ENCODE measurements at regions not wholly inside any gene's neighbourhood (a gene's known extent, or its start where the extent isn't known, plus 50 kb on each side); places are given as distances from the start of the nearest gene placed in this dataset.

GRCh38 chr21:39025198-39025597, 158.1 kb downstream of the PSMG1 start:
- no peak for DNase-seq (ENCODE audit: low spot score in 2 of 2)

GRCh38 chr21:39024538-39024937, 158.7 kb downstream of the PSMG1 start:
- peaks cover 14 to 15% of the 10 kb centered on the region in 2 donors for H3K9me3 Mint-ChIP-seq
- no peak for ATAC-seq
- H3K27ac Mint-ChIP-seq: no peak overlapping the region
- DNase-seq (ENCODE audit: low spot score in 2 of 2): no peak
- peaks cover 0 to 12% of the 10 kb centered on the region in 2 donors for H3K36me3 Mint-ChIP-seq

More at GRCh38 chr21:39025198-39025597, 158.1 kb downstream of the PSMG1 start:
- Mint-ChIP-seq H3K9me3 (peaks cover 14 to 15% of the 10 kb centered on the region in 2 donors), H3K27ac (no peak overlapping the region), H3K36me3 (peaks cover 0 to 12% of the 10 kb centered on the region in 2 donors)
- no peak for ATAC-seq

GRCh38 chr21:39022863-39023693, 160.2 kb downstream of the PSMG1 start:
- DNase-seq (ENCODE audit: low spot score in 2 of 2) (no peak), ATAC-seq (no peak)
- peaks cover 14 to 15% of the 10 kb centered on the region in 2 donors for H3K9me3 Mint-ChIP-seq
- no peak overlapping the region for H3K27ac Mint-ChIP-seq
- H3K36me3 Mint-ChIP-seq: peaks cover 0 to 12% of the 10 kb centered on the region in 2 donors

- peaks cover 0 to 9% of the 10 kb centered on the region in 2 donors for H3K36me3 Mint-ChIP-seq
- DNase-seq (ENCODE audit: low spot score in 2 of 2) (no peak), ATAC-seq (no peak)
- peak overlapping the region in 1 of 2 donors; percentile 60 for H3K27ac Mint-ChIP-seq
- H3K9me3 Mint-ChIP-seq: peaks cover 9 to 15% of the 10 kb centered on the region in 2 donors
Measured at GRCh38 chr21:39022466-39022862, 160.8 kb downstream of the PSMG1 start.

GRCh38 chr21:39022035-39022434, 161.2 kb downstream of the PSMG1 start:
- H3K9me3 Mint-ChIP-seq: peaks cover 9 to 15% of the 10 kb centered on the region in 2 donors
- ATAC-seq (no peak), DNase-seq (ENCODE audit: low spot score in 2 of 2) (no peak)
- H3K27ac Mint-ChIP-seq: no peak overlapping the region
- peaks cover 0 to 7% of the 10 kb centered on the region in 2 donors for H3K36me3 Mint-ChIP-seq

- no peak for ATAC-seq
Measured at GRCh38 chr21:39021478-39021832, 161.8 kb downstream of the PSMG1 start.

GRCh38 chr21:39020751-39021477, 162.3 kb downstream of the PSMG1 start:
- Mint-ChIP-seq H3K9me3 (peaks cover 6 to 11% of the 10 kb centered on the region in 2 donors), H3K27ac (no peak overlapping the region), H3K36me3 (peaks cover 0 to 3% of the 10 kb centered on the region in 2 donors)
- ATAC-seq (no peak), DNase-seq (ENCODE audit: low spot score in 2 of 2) (no peak)

More at GRCh38 chr21:39021478-39021832, 161.8 kb downstream of the PSMG1 start:
- H3K36me3 Mint-ChIP-seq: peaks cover 0 to 7% of the 10 kb centered on the region in 2 donors
- DNase-seq (ENCODE audit: low spot score in 2 of 2): no peak
- peaks cover 9 to 15% of the 10 kb centered on the region in 2 donors for H3K9me3 Mint-ChIP-seq
- H3K27ac Mint-ChIP-seq: no peak overlapping the region

GRCh38 chr21:39018730-39019129, 164.5 kb downstream of the PSMG1 start:
- peaks cover 0 to under 1% of the 10 kb centered on the region in 2 donors for H3K9me3 Mint-ChIP-seq
- DNase-seq (ENCODE audit: low spot score in 2 of 2) (no peak), ATAC-seq (no peak)
- H3K27ac Mint-ChIP-seq: no peak overlapping the region
- no peaks in the 10 kb centered on the region for H3K36me3 Mint-ChIP-seq

- H3K9me3 Mint-ChIP-seq: no peaks in the 10 kb centered on the region
- ATAC-seq: no peak
- H3K36me3 Mint-ChIP-seq: no peaks in the 10 kb centered on the region
- no peak for DNase-seq (ENCODE audit: low spot score in 2 of 2)
- H3K27ac Mint-ChIP-seq: no peak overlapping the region
Measured at GRCh38 chr21:39016740-39017315, 166.4 kb downstream of the PSMG1 start.

- DNase-seq (ENCODE audit: low spot score in 2 of 2) (no peak), ATAC-seq (no peak)
- H3K9me3 Mint-ChIP-seq: no peaks in the 10 kb centered on the region
- H3K27ac Mint-ChIP-seq: no peak overlapping the region
- H3K36me3 Mint-ChIP-seq: no peaks in the 10 kb centered on the region
Measured at GRCh38 chr21:39014747-39015146, 168.5 kb downstream of the PSMG1 start.

GRCh38 chr21:39012326-39013230, 170.7 kb downstream of the PSMG1 start:
- Mint-ChIP-seq H3K9me3 (no peaks in the 10 kb centered on the region), H3K27ac (no peak overlapping the region), H3K36me3 (no peaks in the 10 kb centered on the region)
- no peak for ATAC-seq
- DNase-seq (ENCODE audit: low spot score in 2 of 2): no peak

- ATAC-seq: no peak
- Mint-ChIP-seq H3K27ac (no peak overlapping the region), H3K9me3 (no peaks in the 10 kb centered on the region), H3K36me3 (no peaks in the 10 kb centered on the region)
- DNase-seq (ENCODE audit: low spot score in 2 of 2): no peak
Measured at GRCh38 chr21:39011911-39012310, 171.3 kb downstream of the PSMG1 start.

GRCh38 chr21:39010629-39011404, 172.4 kb downstream of the PSMG1 start:
- Mint-ChIP-seq H3K27ac (peak overlapping the region in 1 of 2 donors; percentile 65), H3K36me3 (no peaks in the 10 kb centered on the region), H3K9me3 (no peaks in the 10 kb centered on the region)
- DNase-seq (ENCODE audit: low spot score in 2 of 2) (no peak), ATAC-seq (no peak)

- Mint-ChIP-seq H3K27ac (no peak overlapping the region), H3K9me3 (no peaks in the 10 kb centered on the region), H3K36me3 (no peaks in the 10 kb centered on the region)
- ATAC-seq: no peak
- DNase-seq (ENCODE audit: low spot score in 2 of 2): no peak
Measured at GRCh38 chr21:39009587-39010225, 173.5 kb downstream of the PSMG1 start.

- H3K9me3 Mint-ChIP-seq: no peaks in the 10 kb centered on the region
- no peak overlapping the region for H3K27ac Mint-ChIP-seq
- no peak for ATAC-seq
- H3K36me3 Mint-ChIP-seq: no peaks in the 10 kb centered on the region
- DNase-seq (ENCODE audit: low spot score in 2 of 2): no peak
Measured at GRCh38 chr21:39007985-39008384, 175.3 kb downstream of the PSMG1 start.

All from activated naive CD4-positive, alpha-beta T cell treated with anti-CD3 and anti-CD28 coated beads, Interleukin-2, amount 50 U/mL, for 72 hours (primary cell).